HG03097 (cell line): ENCODE measurements at regions not wholly inside any gene's neighbourhood (a gene's known extent, or its start where the extent isn't known, plus 50 kb on each side); places are given as distances from the start of the nearest gene placed in this dataset.
A peak's percentile ranks its signal among the peaks of the same experiment; 100 is the strongest.
"Not testable (repeated sequence)": the region's sequence is repeated elsewhere in the genome, so short reads cannot be mapped to it uniquely, and the experiment has no call there.

Experiments
- ATAC-seq: cut with Tn5 transposase; IDR thresholded peaks from one replicate; pipeline ENCODE4 v1.9.1; 2021; ENCODE audit not compliant: unreplicated experiment, low FRiP score

GRCh38 chr7:150169943-150170490, 153.1 kb upstream of the LRRC61 start:
- not testable (repeated sequence) for ATAC-seq

- ATAC-seq, result not testable (repeated sequence)
These were observed 139.6 kb upstream of the LRRC61 start for GRCh38 chr7:150183602-150184001.

- ATAC-seq, result peak; percentile 84
These were observed 133.2 kb upstream of the LRRC61 start for GRCh38 chr7:150189963-150190362.

- not testable (repeated sequence) for ATAC-seq
These were observed 130.6 kb upstream of the LRRC61 start for GRCh38 chr7:150192541-150192940.

GRCh38 chr7:150193866-150194265, 129.3 kb upstream of the LRRC61 start:
- ATAC-seq, result not testable (repeated sequence)
